ENCODE measurements at regions not wholly inside any gene's neighbourhood (a gene's known extent, or its start where the extent isn't known, plus 50 kb on each side); places are given as distances from the start of the nearest gene placed in this dataset.

GRCh38 chr19:30207357-30207756 is 164.8 kb upstream of the ZNF536 start:
- Mint-ChIP-seq H3K9me3 (ENCODE audit: unreplicated experiment) (peaks cover 3% of the 10 kb centered on the region), H3K4me3 (ENCODE audit: unreplicated experiment) (no peak overlapping the region), H3K36me3 (ENCODE audit: low read depth, unreplicated experiment) (no peaks in the 10 kb centered on the region), H3K27me3 (ENCODE audit: low read depth, unreplicated experiment) (peaks cover 37% of the 10 kb centered on the region), H3K4me1 (ENCODE audit: low read depth, unreplicated experiment) (no peaks in the 10 kb centered on the region), H3K27ac (ENCODE audit: unreplicated experiment) (no peak overlapping the region)
- Histone ChIP-seq H3K36me3 (ENCODE audit: insufficient read depth, low read length) (no peaks in the 10 kb centered on the region), H4K20me1 (ENCODE audit: insufficient read depth, low read length) (no peaks in the 10 kb centered on the region), H3K4me1 (ENCODE audit: insufficient read depth, low read length) (no peaks in the 10 kb centered on the region), H3K27ac (ENCODE audit: low read depth, low read length) (no peak overlapping the region), H3K9ac (ENCODE audit: low read length) (no peak overlapping the region), H3K79me2 (ENCODE audit: insufficient read depth, low read length) (no peaks in the 10 kb centered on the region), H3K4me3 (ENCODE audit: insufficient read depth, low read depth, low read length) (no peak overlapping the region), H3K27me3 (ENCODE audit: insufficient read depth, low read length) (no peaks in the 10 kb centered on the region), H3K9me3 (ENCODE audit: insufficient read depth, low read depth, low read length) (no peaks in the 10 kb centered on the region), H3K4me2 (ENCODE audit: low read length) (no peak overlapping the region), H2AFZ (ENCODE audit: low read depth, low read length) (no peak overlapping the region)
- FAIRE-seq (no peak), DNase-seq (ENCODE audit: low read depth) (no peak)
- TF ChIP-seq EZH2 (IDR thresholded peaks at IDR 0.05; ENCODE audit: insufficient read depth, low read length) (no peak), CTCF (IDR thresholded peaks at IDR 0.05; ENCODE audit: insufficient read depth, low read depth, low read length) (no peak)

GRCh38 chr19:30208436-30209060 is 163.6 kb upstream of the ZNF536 start:
- Mint-ChIP-seq H3K27ac (ENCODE audit: unreplicated experiment) (no peak overlapping the region), H3K4me1 (ENCODE audit: low read depth, unreplicated experiment) (no peaks in the 10 kb centered on the region), H3K36me3 (ENCODE audit: low read depth, unreplicated experiment) (no peaks in the 10 kb centered on the region), H3K9me3 (ENCODE audit: unreplicated experiment) (peaks cover 5% of the 10 kb centered on the region), H3K27me3 (ENCODE audit: low read depth, unreplicated experiment) (peaks cover 43% of the 10 kb centered on the region), H3K4me3 (ENCODE audit: unreplicated experiment) (no peak overlapping the region)
- Histone ChIP-seq H3K9me3 (ENCODE audit: insufficient read depth, low read depth, low read length) (no peaks in the 10 kb centered on the region), H3K36me3 (ENCODE audit: insufficient read depth, low read length) (no peaks in the 10 kb centered on the region), H3K27me3 (ENCODE audit: insufficient read depth, low read length) (no peaks in the 10 kb centered on the region), H3K27ac (ENCODE audit: low read depth, low read length) (no peak overlapping the region), H3K4me2 (ENCODE audit: low read length) (no peak overlapping the region), H3K79me2 (ENCODE audit: insufficient read depth, low read length) (no peaks in the 10 kb centered on the region), H3K9ac (ENCODE audit: low read length) (no peak overlapping the region), H2AFZ (ENCODE audit: low read depth, low read length) (no peak overlapping the region), H3K4me1 (ENCODE audit: insufficient read depth, low read length) (no peaks in the 10 kb centered on the region), H3K4me3 (ENCODE audit: insufficient read depth, low read depth, low read length) (no peak overlapping the region), H4K20me1 (ENCODE audit: insufficient read depth, low read length) (no peaks in the 10 kb centered on the region)
- TF ChIP-seq EZH2 (IDR thresholded peaks at IDR 0.05; ENCODE audit: insufficient read depth, low read length) (no peak), CTCF (IDR thresholded peaks at IDR 0.05; ENCODE audit: insufficient read depth, low read depth, low read length) (no peak)
- no peak for DNase-seq (ENCODE audit: low read depth)
- no peak for FAIRE-seq
